OCI-LY7 (cell line): ENCODE measurements at regions not wholly inside any gene's neighbourhood (a gene's known extent, or its start where the extent isn't known, plus 50 kb on each side); places are given as distances from the start of the nearest gene placed in this dataset.

Experiments used
- BruUV-seq: library from RNA; stranded (reverse); fragments of 400-500 nt; replicated peaks from 2 replicates; lab custom pipeline; 2021; lab: Mats Ljungman, UMichigan
- CTCF ChIA-PET: fragments of 300-600 bp; sonication (Branson Sonifier 250); formaldehyde crosslinking; loops from one replicate; lab custom pipeline; 2022; ENCODE audit warnings: antibody characterized with exemption; ENCODE audit not compliant: unreplicated experiment; lab: Charles Lee
- POLR2A ChIA-PET: fragments of 300-600 bp; sonication (Branson Sonifier 250); formaldehyde crosslinking; loops from one replicate; lab custom pipeline; 2022; ENCODE audit warnings: antibody characterized with exemption; lab: Charles Lee
- DNase-seq: peaks from one replicate; pipeline ENCODE4 v3.0.0-alpha.2; 2015; ENCODE audit warnings: low spot score
- H2AFZ ChIP-seq: fragments of 200-600 bp; sonication (generic), shearing (Covaris generic); 2 replicates; pipeline ENCODE4 v1.6.1; 2014; ENCODE audit warnings: mild to moderate bottlenecking, antibody characterized with exemption, low read length, moderate library complexity
- H3K27ac ChIP-seq: fragments of 200-600 bp; sonication (generic); 2 replicates; pipeline ENCODE4 v1.5.1; 2014; ENCODE audit warnings: mixed run types, low read depth, mild to moderate bottlenecking, moderate library complexity, low read length, inconsistent platforms; ENCODE audit not compliant: poor library complexity, severe bottlenecking
- H3K36me3 ChIP-seq: fragments of 200-600 bp; sonication (generic); 2 replicates; pipeline ENCODE4 v1.6.1; 2014; ENCODE audit warnings: mild to moderate bottlenecking, antibody characterized with exemption, low read length, moderate library complexity, mixed read lengths; ENCODE audit not compliant: insufficient read depth
- H3K4me1 ChIP-seq: fragments of 200-600 bp; sonication (generic); 2 replicates; pipeline ENCODE4 v1.5.1; 2014; ENCODE audit warnings: mild to moderate bottlenecking, low read length; ENCODE audit not compliant: insufficient read depth, poor library complexity, severe bottlenecking
- H3K4me2 ChIP-seq: fragments of 200-600 bp; sonication (generic); 2 replicates; pipeline ENCODE4 v1.6.1; 2014; ENCODE audit warnings: mild to moderate bottlenecking, low read length
- H3K4me3 ChIP-seq: fragments of 200-600 bp; sonication (generic); 2 replicates; pipeline ENCODE4 v1.5.1; 2014; ENCODE audit warnings: mild to moderate bottlenecking, low read depth, low read length; ENCODE audit not compliant: poor library complexity, severe bottlenecking
- H3K79me2 ChIP-seq: fragments of 200-600 bp; sonication (generic); 2 replicates; pipeline ENCODE4 v1.6.1; 2016; ENCODE audit warnings: low read depth, mild to moderate bottlenecking, low read length, moderate library complexity, mixed read lengths; ENCODE audit not compliant: insufficient read depth
- H3K9me2 ChIP-seq: fragments of 200-600 bp; sonication (generic); 2 replicates; pipeline ENCODE4 v1.6.1; 2016; ENCODE audit warnings: mild to moderate bottlenecking, low read length, mixed read lengths; ENCODE audit not compliant: insufficient read depth
- H3K9me3 ChIP-seq: fragments of 200-600 bp; sonication (generic); 2 replicates; pipeline ENCODE4 v1.6.1; 2014; ENCODE audit warnings: mild to moderate bottlenecking, mixed run types, low read length, mixed read lengths
- H4K20me1 ChIP-seq: fragments of 200-600 bp; sonication (generic); 2 replicates; pipeline ENCODE4 v1.6.1; 2014; ENCODE audit warnings: mild to moderate bottlenecking, antibody characterized with exemption, low read length, moderate library complexity, mixed read lengths; ENCODE audit not compliant: insufficient read depth
- CTCF ChIP-seq: fragments of 200-600 bp; sonication (generic); conservative IDR thresholded peaks from 2 replicates; pipeline ENCODE4 v1.5.1; 2014; ENCODE audit warnings: mild to moderate bottlenecking, antibody characterized with exemption, low read length, moderate library complexity, mixed read lengths
- EZH2phosphoT487 ChIP-seq: fragments of 200-600 bp; sonication (generic); IDR thresholded peaks from 2 replicates; pipeline ENCODE4 v1.6.1; 2018; ENCODE audit warnings: low read depth, borderline replicate concordance, mild to moderate bottlenecking, mixed run types, antibody characterized with exemption, low read length, moderate library complexity, mixed read lengths
- intact Hi-C: fragments of 100-400 bp; cut with micrococcal nuclease; formaldehyde crosslinking; loops from one replicate; pipeline ENCODE4 v1.10.0; 2022; ENCODE audit not compliant: unreplicated experiment

DNA sequence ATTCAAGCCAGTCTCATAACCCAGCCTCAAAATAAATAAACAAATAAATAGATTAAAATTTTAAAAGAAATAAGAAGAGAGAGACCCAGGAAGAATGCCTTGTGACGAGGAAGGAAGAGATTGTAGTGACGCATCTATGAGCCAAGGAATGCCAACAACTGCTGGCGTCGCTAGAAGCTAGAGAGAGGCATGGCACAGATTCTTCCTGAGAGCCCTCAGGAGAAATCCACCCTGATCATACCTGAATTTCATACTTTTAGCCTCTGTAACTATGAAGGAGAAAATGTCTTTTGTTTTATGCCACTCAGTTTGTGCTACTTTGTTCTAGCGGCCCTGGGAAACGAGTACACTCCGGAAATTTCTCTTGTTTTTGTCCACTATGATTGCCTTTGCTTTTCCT lies 103.9 kb downstream of the C9orf50 start:
- intact Hi-C loops: no loop called here
- Histone ChIP-seq H3K4me3 (no peak overlapping the region), H3K4me1 (no peaks in the 10 kb centered on the region), H3K79me2 (no peaks in the 10 kb centered on the region), H3K4me2 (no peak overlapping the region), H3K27ac (no peak overlapping the region), H2AFZ (no peak overlapping the region), H3K36me3 (no peaks in the 10 kb centered on the region), H3K9me2 (no peaks in the 10 kb centered on the region), H3K9me3 (peaks cover 19% of the 10 kb centered on the region), H4K20me1 (no peaks in the 10 kb centered on the region)
- ChIA-PET POLR2A (no interaction called here), CTCF (no interaction called here)
- DNase-seq: no peak
- TF ChIP-seq EZH2phosphoT487 (no peak), CTCF (no peak)
- no TSS peak for BruUV-seq

- no peak for DNase-seq
- TF ChIP-seq CTCF (no peak), EZH2phosphoT487 (no peak)
- Histone ChIP-seq H3K4me2 (no peak overlapping the region), H3K4me1 (no peaks in the 10 kb centered on the region), H3K27ac (no peak overlapping the region), H3K79me2 (no peaks in the 10 kb centered on the region), H3K36me3 (no peaks in the 10 kb centered on the region), H3K9me3 (peaks cover 19% of the 10 kb centered on the region), H4K20me1 (no peaks in the 10 kb centered on the region), H3K4me3 (no peak overlapping the region), H2AFZ (no peak overlapping the region), H3K9me2 (no peaks in the 10 kb centered on the region)
- no TSS peak for BruUV-seq
- ChIA-PET CTCF (no interaction called here), POLR2A (no interaction called here)
- intact Hi-C loops: no loop called here
Observed at GRCh38 chr9:129514891-129515290, 106.0 kb downstream of the C9orf50 start.

DNA sequence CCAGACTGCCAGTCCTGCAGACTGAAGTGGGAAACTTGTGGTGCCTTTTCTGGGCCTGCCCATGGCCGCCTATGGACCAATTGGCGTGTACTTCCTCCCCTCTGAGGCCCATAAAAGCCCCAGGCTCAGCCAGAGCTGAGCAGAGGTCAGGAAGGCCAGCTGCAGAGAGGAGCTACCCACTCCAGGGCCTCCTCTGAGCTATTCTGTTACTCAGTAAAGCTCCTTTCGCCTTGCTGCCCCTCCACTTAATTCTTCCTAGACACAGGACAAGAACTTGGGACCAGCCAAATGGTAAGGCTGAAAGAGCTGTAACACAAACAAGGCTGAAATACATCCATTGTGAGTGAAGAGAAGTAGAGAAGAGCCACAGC lies 106.4 kb downstream of the C9orf50 start:
- POLR2A ChIA-PET: no interaction called here
- CTCF ChIA-PET: no interaction called here
- TF ChIP-seq EZH2phosphoT487: no peak
- no peak for TF ChIP-seq CTCF

More for the DNA sequence above, 106.4 kb downstream of the C9orf50 start:
- DNase-seq: peak; percentile 15
- H2AFZ ChIP-seq: no peak overlapping the region
- no peaks in the 10 kb centered on the region for H4K20me1 ChIP-seq
- intact Hi-C loops: no loop called here
- H3K4me3 ChIP-seq: no peak overlapping the region
- no peaks in the 10 kb centered on the region for H3K4me1 ChIP-seq
- BruUV-seq: no TSS peak
- no peak overlapping the region for H3K4me2 ChIP-seq
- H3K9me3 ChIP-seq: peaks cover 19% of the 10 kb centered on the region
- no peaks in the 10 kb centered on the region for H3K36me3 ChIP-seq
- H3K9me2 ChIP-seq: no peaks in the 10 kb centered on the region
- no peaks in the 10 kb centered on the region for H3K79me2 ChIP-seq
- no peak overlapping the region for H3K27ac ChIP-seq
